NCI-H2171 treated with DMSO at 0.1 percent for 48 hours (cell line): ENCODE measurements at regions not wholly inside any gene's neighbourhood (a gene's known extent, or its start where the extent isn't known, plus 50 kb on each side); places are given as distances from the start of the nearest gene placed in this dataset.

Experiments used
- DNase-seq: peaks from one replicate; lab custom pipeline; 2025; lab: John Stamatoyannopoulos, UW

GRCh38 chr2:49259926-49260325, 105.6 kb upstream of the FSHR start:
- DNase-seq: no peak

DNA sequence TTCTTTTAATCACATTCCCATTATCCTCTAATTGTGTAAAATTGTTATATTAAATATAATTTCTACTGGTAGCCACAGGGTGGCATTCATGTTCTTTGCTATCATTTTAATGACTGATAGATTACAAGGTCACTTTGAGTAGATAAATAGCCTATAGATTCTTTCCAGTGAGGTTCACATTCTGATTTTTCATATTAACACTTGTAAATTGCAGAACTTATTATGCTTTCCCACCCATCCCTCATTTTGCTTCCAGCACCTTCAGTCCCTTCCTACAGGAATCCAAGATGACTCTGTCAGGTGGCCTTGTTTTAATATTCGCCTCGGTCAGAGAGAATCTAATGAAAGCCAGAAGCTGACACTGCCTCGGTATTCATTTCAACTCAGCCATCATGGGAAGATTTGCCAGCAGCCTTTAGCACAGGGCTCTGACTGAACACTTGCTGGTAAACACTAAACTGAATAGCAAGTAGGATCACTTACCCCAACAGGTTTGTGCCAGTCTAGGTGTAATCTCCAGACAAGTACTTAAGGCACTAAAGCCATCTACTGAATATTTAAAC, 101.2 kb upstream of the FSHR start:
- peak; percentile 27 for DNase-seq

GRCh38 chr2:49254401-49254800, 100.1 kb upstream of the FSHR start:
- no peak for DNase-seq

DNA sequence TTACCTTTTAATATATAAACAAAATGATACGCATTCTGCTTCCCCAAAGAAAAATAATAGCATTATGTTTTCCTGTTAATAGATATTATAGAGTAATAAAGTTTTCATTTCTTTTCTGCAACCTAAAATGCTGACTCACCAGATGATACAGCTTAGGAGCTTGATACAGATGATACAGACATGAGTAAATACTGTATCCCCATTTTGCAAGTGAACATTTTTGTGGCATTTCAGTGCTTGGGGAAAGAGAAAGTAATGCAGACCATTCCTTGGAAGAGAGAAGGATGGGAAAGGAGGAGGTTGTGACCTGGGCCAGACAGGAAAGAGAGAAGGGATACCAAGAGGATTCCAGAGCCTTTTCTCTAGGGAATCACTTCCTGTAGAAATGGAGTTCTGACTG, 97.5 kb upstream of the FSHR start:
- no peak for DNase-seq

GRCh38 chr2:49251251-49251650, 96.9 kb upstream of the FSHR start:
- DNase-seq: no peak

DNA sequence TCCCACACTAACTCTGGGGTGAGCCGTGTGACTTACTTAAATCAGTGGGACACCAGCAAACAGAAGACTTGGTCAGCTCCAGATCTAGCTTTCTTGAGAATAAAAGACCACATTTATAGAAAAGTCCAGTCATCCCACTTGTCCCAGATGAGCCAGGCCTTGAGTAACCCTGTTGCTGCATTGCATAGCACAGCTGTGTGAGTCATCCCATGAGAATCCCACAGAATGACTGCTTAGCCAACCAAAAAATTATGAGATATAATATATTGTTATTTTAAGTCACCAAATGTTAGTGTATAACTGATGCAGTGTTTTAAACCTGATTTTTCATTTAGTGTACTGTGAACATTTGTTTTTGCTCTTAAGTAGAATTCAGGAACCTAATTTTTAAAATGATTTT, 94.2 kb upstream of the FSHR start:
- DNase-seq: no peak

GRCh38 chr2:49241991-49242390, 87.7 kb upstream of the FSHR start:
- DNase-seq: no peak

GRCh38 chr2:49241501-49241900, 87.2 kb upstream of the FSHR start:
- DNase-seq: no peak

GRCh38 chr2:49240608-49241007, 86.3 kb upstream of the FSHR start:
- DNase-seq: no peak

GRCh38 chr2:49238604-49238960, 84.3 kb upstream of the FSHR start:
- DNase-seq: no peak

DNA sequence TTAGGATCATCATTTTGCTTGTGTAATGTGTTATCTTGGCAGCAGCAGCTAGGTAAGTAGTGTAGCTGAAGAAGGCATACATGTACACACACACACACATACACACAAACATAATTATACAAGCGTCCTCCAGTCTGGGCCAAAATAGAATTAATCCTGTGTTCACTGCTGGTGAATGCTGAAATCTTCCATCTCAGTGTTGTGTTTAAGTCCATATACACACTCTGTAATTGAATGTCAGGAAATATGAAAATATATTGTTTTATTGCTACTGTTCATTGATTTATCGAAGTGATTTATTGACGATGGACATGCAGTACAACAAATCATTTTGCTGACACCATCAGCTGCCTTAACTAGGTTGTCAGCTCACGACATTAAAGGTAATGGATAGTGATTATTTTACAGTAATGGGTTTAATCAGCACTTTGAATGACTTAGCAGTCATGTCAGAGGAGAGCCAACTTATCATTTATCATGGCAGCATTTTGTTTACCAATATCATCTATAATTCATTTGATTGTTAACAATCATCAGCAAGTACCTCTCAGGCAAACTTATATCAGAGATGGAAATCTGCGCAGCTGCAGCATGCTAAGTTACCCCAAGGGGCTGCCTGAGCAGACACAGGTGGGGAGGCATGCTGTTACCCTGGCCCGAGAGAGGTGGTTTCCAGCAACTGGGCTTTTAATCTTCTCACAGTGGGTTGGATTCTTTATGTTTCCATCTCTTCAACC, 83.7 kb upstream of the FSHR start:
- DNase-seq: no peak

- DNase-seq: peak; percentile 22
Observed at GRCh38 chr2:49236316-49236715, 82.0 kb upstream of the FSHR start.

- DNase-seq: no peak
Observed at GRCh38 chr2:49226360-49226759, 72.0 kb upstream of the FSHR start.

DNA sequence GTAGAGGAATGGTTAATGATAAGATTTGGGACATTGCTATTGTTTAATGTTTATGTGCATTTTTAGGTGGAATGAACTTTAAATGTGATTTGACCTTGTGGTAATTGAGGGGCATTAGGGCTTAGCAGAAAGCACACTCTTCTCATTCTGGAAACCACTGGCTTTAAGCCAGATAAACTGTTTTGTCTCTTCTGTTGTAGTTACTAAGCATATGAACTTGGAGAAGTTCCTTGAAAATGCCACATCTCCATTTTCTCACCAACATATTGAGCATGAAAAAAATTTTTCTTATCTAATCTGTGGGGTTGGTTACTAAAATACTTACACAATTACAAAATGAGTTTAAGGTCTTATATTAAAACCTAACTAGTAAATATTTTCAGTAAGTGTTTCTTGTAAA, 70.8 kb upstream of the FSHR start:
- no peak for DNase-seq

DNA sequence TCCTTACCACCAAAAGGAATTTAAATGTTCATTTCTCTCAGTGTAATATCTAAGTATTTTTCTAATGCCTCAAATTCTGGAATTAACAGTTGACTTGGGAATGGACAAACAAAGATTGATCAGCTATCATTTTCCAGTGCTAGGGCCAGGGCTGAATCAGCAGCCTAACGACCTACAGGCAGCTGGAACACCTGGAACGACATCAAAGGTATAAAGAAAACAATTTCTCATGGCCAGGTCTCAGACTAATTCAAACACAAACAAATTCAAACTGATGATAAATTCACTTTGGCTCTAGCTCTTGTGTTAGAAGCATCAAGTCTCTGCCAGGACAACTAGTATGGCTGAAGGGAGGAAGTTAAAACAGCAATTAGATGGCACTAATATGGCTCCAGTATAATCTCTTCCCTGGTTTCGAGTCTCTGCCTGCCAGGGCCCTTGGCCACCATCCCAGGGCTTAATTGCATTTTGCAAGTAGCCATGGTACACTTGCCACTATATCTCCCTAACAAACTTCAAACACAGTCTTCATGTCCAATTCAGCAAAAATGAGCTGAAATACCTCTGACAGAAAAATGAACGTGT, 70.2 kb upstream of the FSHR start:
- no peak for DNase-seq

GRCh38 chr2:49222975-49223528, 68.7 kb upstream of the FSHR start:
- DNase-seq: no peak

DNA sequence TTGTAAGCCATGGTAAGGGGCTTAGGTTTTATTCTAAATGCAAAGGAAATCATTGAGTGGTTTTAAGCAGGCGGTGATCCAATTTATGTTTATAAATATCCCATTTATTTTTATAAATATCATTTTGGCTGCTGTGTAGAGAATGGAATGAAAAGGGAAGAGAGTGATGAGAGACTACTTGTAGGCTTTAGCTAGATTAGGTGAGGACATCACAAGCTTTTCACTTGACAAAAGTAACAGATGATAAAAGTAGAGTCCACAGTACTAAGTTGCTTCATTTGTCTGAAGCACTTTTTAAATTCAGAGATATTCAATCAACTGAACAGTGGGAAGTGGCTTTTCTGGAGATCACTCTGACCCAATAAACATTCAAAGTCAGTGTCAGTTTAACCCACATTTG, 65.4 kb upstream of the FSHR start:
- no peak for DNase-seq

DNA sequence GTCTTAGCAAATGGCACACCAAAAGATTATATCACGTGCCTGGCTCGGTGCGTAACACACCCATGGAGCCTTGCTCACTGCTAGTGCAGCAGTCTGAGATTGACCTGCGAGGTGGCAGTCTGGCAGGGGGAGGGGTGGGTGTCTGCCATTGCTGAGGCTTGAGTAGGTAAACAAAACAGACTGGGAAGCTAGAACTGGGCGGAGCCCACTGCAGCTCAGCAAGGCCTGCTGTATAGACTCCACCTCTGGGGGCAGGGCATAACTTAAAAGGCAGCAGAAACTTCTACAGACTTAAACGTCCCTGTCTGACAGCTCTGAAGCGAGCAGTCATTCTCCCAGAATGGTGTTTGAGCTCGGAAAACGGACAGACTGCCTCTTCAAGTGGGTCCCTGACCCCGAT, 55.9 kb upstream of the FSHR start:
- DNase-seq: peak; percentile 7

- DNase-seq: no peak
Observed at GRCh38 chr2:49207204-49207603, 52.9 kb upstream of the FSHR start.
